Stromal cell of bone marrow (primary cell): ENCODE measurements at regions not wholly inside any gene's neighbourhood (a gene's known extent, or its start where the extent isn't known, plus 50 kb on each side); places are given as distances from the start of the nearest gene placed in this dataset.
A peak's percentile ranks its signal among the peaks of the same experiment; 100 is the strongest.

Experiments used
- DNase-seq: peaks from one replicate; pipeline ENCODE4 v3.0.0-alpha.2; 2012; ENCODE audit warnings: low read depth

DNA sequence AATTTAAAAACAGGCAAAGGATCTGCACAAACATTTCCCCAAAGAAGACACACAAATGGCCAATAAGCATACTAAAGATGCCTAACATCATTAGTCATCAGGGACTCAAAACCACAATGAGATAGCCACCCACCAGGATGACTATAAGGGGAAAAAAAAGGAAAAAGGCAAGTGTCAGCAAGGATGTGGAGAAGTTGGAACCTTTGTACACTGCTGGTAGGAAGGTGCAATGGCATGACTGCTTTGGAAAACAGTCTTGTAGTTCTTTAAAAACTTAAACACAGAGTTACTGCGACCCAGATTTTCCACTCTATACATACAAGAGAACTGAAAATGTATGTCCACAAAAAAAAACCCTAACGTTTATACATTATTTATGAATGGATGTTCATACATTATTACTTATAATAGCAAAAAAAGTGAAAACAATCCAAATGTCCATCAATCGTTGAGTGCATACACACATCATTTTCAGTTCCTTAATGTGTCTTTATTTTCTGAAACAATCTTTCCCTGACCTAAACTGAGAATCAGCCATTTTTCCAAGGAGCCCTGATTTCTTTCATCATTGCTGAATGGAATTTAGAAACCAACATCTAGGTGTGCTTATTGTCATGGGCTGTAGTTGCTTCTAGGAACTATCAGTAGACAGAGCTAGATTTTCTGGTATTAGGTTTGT is 64.7 kb upstream of the TLK1 start:
- peak; percentile 63 for DNase-seq

DNA sequence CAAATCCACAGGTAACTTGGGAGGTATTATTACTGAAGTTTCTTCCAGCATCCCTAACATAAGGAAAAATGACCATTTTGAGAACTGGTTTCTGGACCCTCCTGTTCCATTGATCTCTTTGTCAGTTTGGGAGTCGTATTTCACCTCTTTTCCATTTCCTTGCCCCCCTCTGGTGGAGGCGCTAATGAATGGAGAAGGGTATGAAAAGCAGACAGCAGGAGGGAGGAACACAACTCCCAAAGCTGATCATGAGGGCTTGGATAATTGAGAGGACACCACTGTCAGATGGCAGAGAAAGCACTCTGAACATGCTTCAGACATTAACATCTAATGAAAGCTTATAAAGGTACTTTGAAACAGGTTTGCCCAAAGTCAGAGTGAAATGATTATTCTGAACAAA is 56.6 kb upstream of the TLK1 start:
- no peak for DNase-seq

DNA sequence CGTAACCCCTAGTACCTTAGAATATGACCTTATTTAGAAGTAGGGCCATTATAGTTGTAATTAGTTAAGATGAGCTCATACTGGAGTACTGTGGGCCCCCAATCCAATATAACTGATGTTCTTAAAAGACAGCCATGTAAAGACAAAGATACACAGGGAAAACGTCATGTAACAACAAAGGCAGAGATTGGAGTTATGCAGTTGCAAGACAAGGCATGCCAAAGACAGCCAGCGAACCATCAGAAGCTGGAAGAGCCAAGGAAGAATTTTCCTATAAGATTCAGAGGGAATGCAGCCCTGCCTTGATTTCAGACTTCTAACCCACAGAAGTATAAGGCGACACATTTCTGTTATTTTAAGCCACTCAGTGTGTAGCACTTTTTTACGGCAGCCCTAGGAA is 55.9 kb upstream of the TLK1 start:
- DNase-seq, result no peak

DNA sequence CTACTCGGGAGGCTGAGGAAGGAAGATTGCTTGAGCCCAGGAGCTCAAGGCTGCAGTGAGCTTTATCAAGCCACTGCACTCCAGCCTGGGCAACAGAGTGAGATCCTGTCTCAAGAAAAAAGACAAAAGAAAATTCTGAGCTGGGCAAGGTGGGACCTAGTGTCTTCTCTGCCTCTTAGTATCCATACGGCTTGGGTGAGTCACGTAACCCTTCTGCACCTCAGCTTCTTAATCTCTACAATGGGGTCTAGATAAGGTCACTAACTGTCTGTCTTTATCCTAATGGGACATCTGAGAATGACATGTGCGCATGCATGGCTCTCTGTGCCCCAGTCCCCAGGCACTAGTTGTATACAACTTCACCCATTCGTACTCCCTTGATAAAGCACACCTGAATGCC is 53.4 kb upstream of the TLK1 start:
- no peak for DNase-seq

DNA sequence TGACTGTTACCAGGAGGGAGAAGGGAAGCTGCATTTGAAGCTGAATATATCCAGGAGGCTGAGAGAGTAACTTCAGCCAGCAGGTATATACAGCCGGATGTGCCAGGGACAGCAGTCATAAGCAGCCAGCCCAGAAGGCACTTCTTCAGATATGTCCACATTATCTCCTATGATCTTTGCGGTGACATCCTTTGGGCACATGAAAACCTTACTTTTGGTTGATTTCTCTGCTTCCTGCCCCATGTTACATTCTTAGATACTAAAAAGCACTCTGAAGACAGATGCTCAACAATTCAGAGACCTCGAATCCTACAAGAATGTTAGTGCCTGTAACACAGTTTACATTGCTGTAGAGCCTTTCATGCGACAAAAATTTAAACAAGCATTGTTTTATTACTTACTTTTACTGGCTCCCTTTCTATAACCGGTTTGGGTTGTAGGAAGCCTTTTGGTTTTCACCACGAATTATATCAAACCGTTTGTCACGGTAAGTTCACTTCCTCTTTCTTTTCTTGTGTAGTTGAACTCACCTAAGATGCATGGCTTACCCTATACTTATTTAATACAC is 50.3 kb upstream of the TLK1 start:
- no peak for DNase-seq
